ENCODE measurements at regions not wholly inside any gene's neighbourhood (a gene's known extent, or its start where the extent isn't known, plus 50 kb on each side); places are given as distances from the start of the nearest gene placed in this dataset.

- TF ChIP-seq CTCF (IDR thresholded peaks at IDR 0.05) (no peak), POLR2A (IDR thresholded peaks at IDR 0.05) (no peak), POLR2AphosphoS5 (IDR thresholded peaks at IDR 0.05) (peak in 2 of 4 donors; percentile 54 to 63)
These were observed 1055.7 kb upstream of the TMEFF2 start for GRCh38 chr2:193250389-193250788.

Data from sigmoid colon (tissue), 4 donors.